Natural killer cell (primary cell): ENCODE measurements at regions not wholly inside any gene's neighbourhood (a gene's known extent, or its start where the extent isn't known, plus 50 kb on each side); places are given as distances from the start of the nearest gene placed in this dataset.

ENCODE experiments used
- ATAC-seq, 3 donors: fragments of 150-1000 bp in 2 of 3; fragments of 200-7000 bp in 1 of 3; cut with Tn5 transposase; 1 replicate in 1 of 3; 2 replicates in 2 of 3; pipeline ENCODE4 v1.10.0; 2021; ENCODE audit warnings: mild to moderate bottlenecking in 2 of 3, moderate library complexity in 2 of 3
- DNase-seq, 2 donors: peaks; one replicate each; pipeline versions ENCODE4 v3.0.0 to v3.0.0-alpha.2; 2013 to 2021; ENCODE audit warnings: mixed read lengths in 1 of 2
- H3K27ac ChIP-seq: one replicate; pipeline ENCODE4 v1.5.1; 2013; ENCODE audit warnings: mild to moderate bottlenecking, low read length
- H3K27me3 ChIP-seq: one replicate; pipeline ENCODE4 v1.6.1; 2013; ENCODE audit warnings: low read length; ENCODE audit not compliant: control insufficient read depth, insufficient read depth
- H3K36me3 ChIP-seq: one replicate; pipeline ENCODE4 v1.6.1; 2013; ENCODE audit warnings: low read length; ENCODE audit not compliant: control insufficient read depth, insufficient read depth
- H3K4me1 ChIP-seq: one replicate; pipeline ENCODE4 v1.6.1; 2013; ENCODE audit warnings: low read length; ENCODE audit not compliant: control insufficient read depth, insufficient read depth
- H3K4me3 ChIP-seq: one replicate; pipeline ENCODE4 v1.5.1; 2013; ENCODE audit warnings: low read length
- H3K9me3 ChIP-seq: one replicate; pipeline ENCODE4 v1.6.1; 2013; ENCODE audit warnings: low read length; ENCODE audit not compliant: control insufficient read depth, insufficient read depth
- H3K27ac Mint-ChIP-seq, 2 donors: one replicate each; pipeline ENCODE4 v1.8.0; 2022; ENCODE audit warnings: mild to moderate bottlenecking in 2 of 2, mixed read lengths in 2 of 2, moderate library complexity in 1 of 2
- H3K27me3 Mint-ChIP-seq, 2 donors: one replicate each; pipeline ENCODE4 v1.8.0; 2022; ENCODE audit warnings: low read depth in 2 of 2, mixed read lengths in 2 of 2
- H3K36me3 Mint-ChIP-seq: one replicate; pipeline ENCODE4 v1.8.0; 2022; ENCODE audit warnings: mixed read lengths
- H3K4me1 Mint-ChIP-seq, 2 donors: one replicate each; pipeline ENCODE4 v1.8.0; 2022; ENCODE audit warnings: mixed read lengths in 2 of 2
- H3K4me3 Mint-ChIP-seq: one replicate; pipeline ENCODE4 v1.8.0; 2022; ENCODE audit warnings: mild to moderate bottlenecking, moderate library complexity, mixed read lengths
- H3K9me3 Mint-ChIP-seq, 2 donors: one replicate each; pipeline ENCODE4 v1.8.0; 2022; ENCODE audit warnings: mixed read lengths in 2 of 2
- CTCF ChIP-seq: fragments of 200-600 bp; IDR thresholded peaks from one replicate; pipeline ENCODE4 v1.8.0; 2022; ENCODE audit warnings: antibody characterized with exemption
- WGBS: methylation state at CpG from one replicate; pipeline ENCODE4 v1.1.7; 2013; ENCODE audit warnings: missing lambda C conversion rate; ENCODE audit not compliant: insufficient coverage; 5-methylcytosine and 5-hydroxymethylcytosine counted together
- intact Hi-C: fragments of 100-400 bp; cut with micrococcal nuclease; formaldehyde crosslinking; loops from one replicate; pipeline ENCODE4 v1.14.2; 2022

- peaks cover 0 to 23% of the 10 kb centered on the region in 2 donors for H3K4me1 Mint-ChIP-seq
- WGBS: 88% methylated on average over 15 of the region's 15 CpGs
Measured at GRCh38 chr21:43330306-43330881, 96.5 kb downstream of the SIK1 start.

GRCh38 chr21:43329711-43330269, 97.1 kb downstream of the SIK1 start:
- DNase-seq (no peak), ATAC-seq (no peak)
- intact Hi-C loops: no loop called here
- H3K36me3 Mint-ChIP-seq: no peaks in the 10 kb centered on the region
- H3K27me3 ChIP-seq: no peaks in the 10 kb centered on the region
- H3K27ac Mint-ChIP-seq: no peak overlapping the region
- 84% methylated on average over 18 of the region's 18 CpGs for WGBS
- peaks cover 3% of the 10 kb centered on the region for H3K4me1 ChIP-seq
- no peak overlapping the region for H3K4me3 Mint-ChIP-seq
- H3K9me3 ChIP-seq: no peaks in the 10 kb centered on the region
- no peak for TF ChIP-seq CTCF
- H3K36me3 ChIP-seq: no peaks in the 10 kb centered on the region
- no peak overlapping the region for H3K4me3 ChIP-seq
- H3K4me1 Mint-ChIP-seq: peaks cover 0 to 17% of the 10 kb centered on the region in 2 donors
- peaks cover 0 to 5% of the 10 kb centered on the region in 2 donors for H3K27me3 Mint-ChIP-seq
- H3K9me3 Mint-ChIP-seq: no peaks in the 10 kb centered on the region
- H3K27ac ChIP-seq: no peak overlapping the region

More at GRCh38 chr21:43330306-43330881, 96.5 kb downstream of the SIK1 start:
- no peaks in the 10 kb centered on the region for H3K36me3 Mint-ChIP-seq
- peaks cover 0 to 5% of the 10 kb centered on the region in 2 donors for H3K27me3 Mint-ChIP-seq
- Histone ChIP-seq H3K27ac (no peak overlapping the region), H3K27me3 (no peaks in the 10 kb centered on the region), H3K36me3 (no peaks in the 10 kb centered on the region), H3K9me3 (no peaks in the 10 kb centered on the region), H3K4me1 (peaks cover 6% of the 10 kb centered on the region), H3K4me3 (no peak overlapping the region)
- ATAC-seq: no peak
- TF ChIP-seq CTCF: no peak
- no peak overlapping the region for H3K4me3 Mint-ChIP-seq
- no peak for DNase-seq
- no peaks in the 10 kb centered on the region for H3K9me3 Mint-ChIP-seq
- intact Hi-C loops: no loop called here
- H3K27ac Mint-ChIP-seq: no peak overlapping the region

GRCh38 chr21:43328958-43329691, 97.8 kb downstream of the SIK1 start:
- no peaks in the 10 kb centered on the region for H3K36me3 ChIP-seq
- H3K27ac ChIP-seq: no peak overlapping the region
- H3K27me3 Mint-ChIP-seq: peaks cover 0 to 3% of the 10 kb centered on the region in 2 donors
- no peaks in the 10 kb centered on the region for H3K9me3 Mint-ChIP-seq
- 92% methylated on average over 22 of the region's 22 CpGs for WGBS
- ATAC-seq (no peak), DNase-seq (no peak)
- no peak for TF ChIP-seq CTCF
- intact Hi-C loops: no loop called here
- peaks cover 3% of the 10 kb centered on the region for H3K4me1 ChIP-seq
- H3K4me3 ChIP-seq: no peak overlapping the region
- H3K4me3 Mint-ChIP-seq: no peak overlapping the region
- no peaks in the 10 kb centered on the region for H3K27me3 ChIP-seq
- H3K9me3 ChIP-seq: no peaks in the 10 kb centered on the region
- H3K27ac Mint-ChIP-seq: no peak overlapping the region
- no peaks in the 10 kb centered on the region for H3K36me3 Mint-ChIP-seq
- H3K4me1 Mint-ChIP-seq: peaks cover 0 to 11% of the 10 kb centered on the region in 2 donors
